OCI-LY7 (cell line): ENCODE measurements at regions not wholly inside any gene's neighbourhood (a gene's known extent, or its start where the extent isn't known, plus 50 kb on each side); places are given as distances from the start of the nearest gene placed in this dataset.

Experiments
- BruUV-seq: library from RNA; stranded (reverse); fragments of 400-500 nt; replicated peaks from 2 replicates; lab custom pipeline; 2021; lab: Mats Ljungman, UMichigan
- CTCF ChIA-PET: fragments of 300-600 bp; sonication (Branson Sonifier 250); formaldehyde crosslinking; loops from one replicate; lab custom pipeline; 2022; ENCODE audit warnings: antibody characterized with exemption; ENCODE audit not compliant: unreplicated experiment; lab: Charles Lee
- POLR2A ChIA-PET: fragments of 300-600 bp; sonication (Branson Sonifier 250); formaldehyde crosslinking; loops from one replicate; lab custom pipeline; 2022; ENCODE audit warnings: antibody characterized with exemption; lab: Charles Lee
- DNase-seq: peaks from one replicate; pipeline ENCODE4 v3.0.0-alpha.2; 2015; ENCODE audit warnings: low spot score
- H2AFZ ChIP-seq: fragments of 200-600 bp; sonication (generic), shearing (Covaris generic); 2 replicates; pipeline ENCODE4 v1.6.1; 2014; ENCODE audit warnings: mild to moderate bottlenecking, antibody characterized with exemption, low read length, moderate library complexity
- H3K27ac ChIP-seq: fragments of 200-600 bp; sonication (generic); 2 replicates; pipeline ENCODE4 v1.5.1; 2014; ENCODE audit warnings: mixed run types, low read depth, mild to moderate bottlenecking, moderate library complexity, low read length, inconsistent platforms; ENCODE audit not compliant: poor library complexity, severe bottlenecking
- H3K36me3 ChIP-seq: fragments of 200-600 bp; sonication (generic); 2 replicates; pipeline ENCODE4 v1.6.1; 2014; ENCODE audit warnings: mild to moderate bottlenecking, antibody characterized with exemption, low read length, moderate library complexity, mixed read lengths; ENCODE audit not compliant: insufficient read depth
- H3K4me1 ChIP-seq: fragments of 200-600 bp; sonication (generic); 2 replicates; pipeline ENCODE4 v1.5.1; 2014; ENCODE audit warnings: mild to moderate bottlenecking, low read length; ENCODE audit not compliant: insufficient read depth, poor library complexity, severe bottlenecking
- H3K4me2 ChIP-seq: fragments of 200-600 bp; sonication (generic); 2 replicates; pipeline ENCODE4 v1.6.1; 2014; ENCODE audit warnings: mild to moderate bottlenecking, low read length
- H3K4me3 ChIP-seq: fragments of 200-600 bp; sonication (generic); 2 replicates; pipeline ENCODE4 v1.5.1; 2014; ENCODE audit warnings: mild to moderate bottlenecking, low read depth, low read length; ENCODE audit not compliant: poor library complexity, severe bottlenecking
- H3K79me2 ChIP-seq: fragments of 200-600 bp; sonication (generic); 2 replicates; pipeline ENCODE4 v1.6.1; 2016; ENCODE audit warnings: low read depth, mild to moderate bottlenecking, low read length, moderate library complexity, mixed read lengths; ENCODE audit not compliant: insufficient read depth
- H3K9me2 ChIP-seq: fragments of 200-600 bp; sonication (generic); 2 replicates; pipeline ENCODE4 v1.6.1; 2016; ENCODE audit warnings: mild to moderate bottlenecking, low read length, mixed read lengths; ENCODE audit not compliant: insufficient read depth
- H3K9me3 ChIP-seq: fragments of 200-600 bp; sonication (generic); 2 replicates; pipeline ENCODE4 v1.6.1; 2014; ENCODE audit warnings: mild to moderate bottlenecking, mixed run types, low read length, mixed read lengths
- H4K20me1 ChIP-seq: fragments of 200-600 bp; sonication (generic); 2 replicates; pipeline ENCODE4 v1.6.1; 2014; ENCODE audit warnings: mild to moderate bottlenecking, antibody characterized with exemption, low read length, moderate library complexity, mixed read lengths; ENCODE audit not compliant: insufficient read depth
- CTCF ChIP-seq: fragments of 200-600 bp; sonication (generic); conservative IDR thresholded peaks from 2 replicates; pipeline ENCODE4 v1.5.1; 2014; ENCODE audit warnings: mild to moderate bottlenecking, antibody characterized with exemption, low read length, moderate library complexity, mixed read lengths
- EZH2phosphoT487 ChIP-seq: fragments of 200-600 bp; sonication (generic); IDR thresholded peaks from 2 replicates; pipeline ENCODE4 v1.6.1; 2018; ENCODE audit warnings: low read depth, borderline replicate concordance, mild to moderate bottlenecking, mixed run types, antibody characterized with exemption, low read length, moderate library complexity, mixed read lengths
- intact Hi-C: fragments of 100-400 bp; cut with micrococcal nuclease; formaldehyde crosslinking; loops from one replicate; pipeline ENCODE4 v1.10.0; 2022; ENCODE audit not compliant: unreplicated experiment

DNA sequence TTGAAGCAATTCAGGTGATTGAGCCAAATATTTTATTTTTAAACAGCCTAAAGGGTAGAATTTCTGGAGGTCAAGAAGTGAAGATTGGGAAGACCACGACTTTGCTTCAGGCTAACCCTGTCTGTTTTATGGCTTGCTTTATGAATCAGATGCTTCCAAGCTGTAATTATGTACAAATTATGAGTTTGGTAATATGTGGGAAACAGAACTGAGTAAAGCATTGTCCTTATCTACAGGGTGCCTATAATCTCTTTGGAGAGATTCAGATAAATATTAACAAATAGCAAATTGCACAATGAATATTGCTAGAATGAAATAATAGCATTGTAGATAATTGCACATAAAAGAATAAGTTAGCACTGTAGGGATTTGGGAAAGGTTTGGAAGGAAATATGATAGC lies 539.4 kb upstream of the CDH2 start:
- Histone ChIP-seq H3K9me3 (no peaks in the 10 kb centered on the region), H3K4me3 (no peak overlapping the region), H4K20me1 (no peaks in the 10 kb centered on the region), H2AFZ (no peak overlapping the region), H3K27ac (no peak overlapping the region), H3K4me1 (no peaks in the 10 kb centered on the region), H3K4me2 (no peak overlapping the region), H3K79me2 (no peaks in the 10 kb centered on the region), H3K9me2 (no peaks in the 10 kb centered on the region), H3K36me3 (no peaks in the 10 kb centered on the region)
- TF ChIP-seq CTCF = no peak
- TF ChIP-seq EZH2phosphoT487 = no peak
- no TSS peak for BruUV-seq
- DNase-seq = no peak
- ChIA-PET CTCF (no interaction called here), POLR2A (no interaction called here)
- intact Hi-C loops = no loop called here

GRCh38 chr18:28715206-28715605 lies 538.3 kb upstream of the CDH2 start:
- H3K36me3 ChIP-seq = no peaks in the 10 kb centered on the region
- no peak overlapping the region for H2AFZ ChIP-seq
- no TSS peak for BruUV-seq
- CTCF ChIA-PET = no interaction called here
- no peak overlapping the region for H3K4me3 ChIP-seq
- TF ChIP-seq EZH2phosphoT487 (no peak), CTCF (no peak)
- no peak overlapping the region for H3K27ac ChIP-seq
- no peaks in the 10 kb centered on the region for H3K4me1 ChIP-seq
- no peaks in the 10 kb centered on the region for H4K20me1 ChIP-seq
- no peaks in the 10 kb centered on the region for H3K79me2 ChIP-seq
- DNase-seq = no peak
- no peaks in the 10 kb centered on the region for H3K9me3 ChIP-seq
- H3K4me2 ChIP-seq = no peak overlapping the region
- H3K9me2 ChIP-seq = no peaks in the 10 kb centered on the region
- POLR2A ChIA-PET = no interaction called here
- intact Hi-C loops = no loop called here

- no peaks in the 10 kb centered on the region for H4K20me1 ChIP-seq
- no peaks in the 10 kb centered on the region for H3K4me1 ChIP-seq
- H3K4me3 ChIP-seq = no peak overlapping the region
- H3K4me2 ChIP-seq = no peak overlapping the region
- H3K79me2 ChIP-seq = no peaks in the 10 kb centered on the region
- no peaks in the 10 kb centered on the region for H3K9me2 ChIP-seq
- ChIA-PET POLR2A (no interaction called here), CTCF (no interaction called here)
- DNase-seq = no peak
- no TSS peak for BruUV-seq
- no peak overlapping the region for H2AFZ ChIP-seq
- H3K27ac ChIP-seq = no peak overlapping the region
- intact Hi-C loops = no loop called here
- no peaks in the 10 kb centered on the region for H3K36me3 ChIP-seq
- H3K9me3 ChIP-seq = no peaks in the 10 kb centered on the region
- TF ChIP-seq EZH2phosphoT487 (no peak), CTCF (no peak)
Measured at GRCh38 chr18:28714498-28714897, 537.6 kb upstream of the CDH2 start.
